IPS DF 6.9 (cell line): ENCODE measurements at regions not wholly inside any gene's neighbourhood (a gene's known extent, or its start where the extent isn't known, plus 50 kb on each side); places are given as distances from the start of the nearest gene placed in this dataset.
"Not testable (repeated sequence)": the region's sequence is repeated elsewhere in the genome, so short reads cannot be mapped to it uniquely, and the experiment has no call there.

ENCODE experiments used
- DNase-seq: peaks from one replicate; pipeline ENCODE4 v3.0.0-alpha.2; 2013; ENCODE audit warnings: low read depth, low spot score
- H3K27ac ChIP-seq: one replicate; pipeline ENCODE4 v1.5.1; 2013; ENCODE audit warnings: low read length, control low read depth
- H3K27me3 ChIP-seq: 2 replicates; pipeline ENCODE4 v1.6.1; 2013; ENCODE audit warnings: mild to moderate bottlenecking, low read length; ENCODE audit not compliant: control insufficient read depth, insufficient read depth
- H3K36me3 ChIP-seq: 2 replicates; pipeline ENCODE4 v1.6.1; 2013; ENCODE audit warnings: low read length; ENCODE audit not compliant: control insufficient read depth, insufficient read depth
- H3K4me1 ChIP-seq: 2 replicates; pipeline ENCODE4 v1.6.1; 2013; ENCODE audit warnings: low read length; ENCODE audit not compliant: control insufficient read depth, insufficient read depth
- H3K4me3 ChIP-seq: 2 replicates; pipeline ENCODE4 v1.5.1; 2013; ENCODE audit warnings: mild to moderate bottlenecking, low read length
- H3K9me3 ChIP-seq: 2 replicates; pipeline ENCODE4 v1.6.1; 2013; ENCODE audit warnings: low read length, inconsistent platforms; ENCODE audit not compliant: control insufficient read depth, insufficient read depth
- WGBS: extraction: QIAGEN DNeasy Blood & Tissue Kit; methylation state at CpG from one replicate; pipeline ENCODE4 v1.1.7; 2013; ENCODE audit warnings: mixed read lengths, missing lambda C conversion rate; ENCODE audit not compliant: insufficient read length, insufficient coverage; 5-methylcytosine and 5-hydroxymethylcytosine counted together

GRCh38 chr4:15186149-15186548 lies 183.9 kb downstream of the CPEB2 start:
- no peak overlapping the region for H3K27ac ChIP-seq
- H3K36me3 ChIP-seq: no peaks in the 10 kb centered on the region
- WGBS: no CpG with 5 or more reads among the region's 5 CpGs
- DNase-seq: no peak
- H3K4me3 ChIP-seq: no peak overlapping the region
- H3K9me3 ChIP-seq: no peaks in the 10 kb centered on the region
- H3K27me3 ChIP-seq: no peaks in the 10 kb centered on the region
- H3K4me1 ChIP-seq: no peaks in the 10 kb centered on the region; the same call in 1 of the 2 replicates

GRCh38 chr4:15186806-15187205 lies 184.5 kb downstream of the CPEB2 start:
- H3K9me3 ChIP-seq: no peaks in the 10 kb centered on the region
- H3K36me3 ChIP-seq: no peaks in the 10 kb centered on the region
- H3K4me1 ChIP-seq: no peaks in the 10 kb centered on the region; the same call in 1 of the 2 replicates
- DNase-seq: no peak
- no peak overlapping the region for H3K27ac ChIP-seq
- H3K4me3 ChIP-seq: no peak overlapping the region
- no peaks in the 10 kb centered on the region for H3K27me3 ChIP-seq

GRCh38 chr4:15188605-15189539 lies 186.6 kb downstream of the CPEB2 start:
- H3K4me1 ChIP-seq: no peaks in the 10 kb centered on the region
- no peaks in the 10 kb centered on the region for H3K27me3 ChIP-seq
- no peaks in the 10 kb centered on the region for H3K36me3 ChIP-seq
- WGBS: no CpG with 5 or more reads among the region's 3 CpGs
- H3K9me3 ChIP-seq: no peaks in the 10 kb centered on the region
- no peak overlapping the region for H3K27ac ChIP-seq
- DNase-seq: no peak
- H3K4me3 ChIP-seq: no peak overlapping the region

GRCh38 chr4:15194520-15194919 lies 192.2 kb downstream of the CPEB2 start:
- Histone ChIP-seq H3K36me3 (no peaks in the 10 kb centered on the region), H3K4me3 (no peak overlapping the region), H3K9me3 (no peaks in the 10 kb centered on the region), H3K27ac (no peak overlapping the region), H3K4me1 (peaks cover 6% of the 10 kb centered on the region), H3K27me3 (no peaks in the 10 kb centered on the region)
- no CpG with 5 or more reads among the region's 2 CpGs for WGBS
- no peak for DNase-seq

- Histone ChIP-seq H3K36me3 (no peaks in the 10 kb centered on the region), H3K4me1 (peaks cover 6% of the 10 kb centered on the region), H3K9me3 (no peaks in the 10 kb centered on the region), H3K4me3 (no peak overlapping the region), H3K27me3 (no peaks in the 10 kb centered on the region), H3K27ac (no peak overlapping the region)
- no CpG with 5 or more reads among the region's 4 CpGs for WGBS
- no peak for DNase-seq
Observed at GRCh38 chr4:15197005-15197404, 194.7 kb downstream of the CPEB2 start.

GRCh38 chr4:15198070-15198727 lies 195.9 kb downstream of the CPEB2 start:
- no peaks in the 10 kb centered on the region for H3K27me3 ChIP-seq
- DNase-seq: no peak
- H3K9me3 ChIP-seq: no peaks in the 10 kb centered on the region
- WGBS: no CpG with 5 or more reads among the region's 11 CpGs
- H3K36me3 ChIP-seq: no peaks in the 10 kb centered on the region
- no peak overlapping the region for H3K4me3 ChIP-seq
- H3K4me1 ChIP-seq: peaks cover 6% of the 10 kb centered on the region
- no peak overlapping the region for H3K27ac ChIP-seq

- DNase-seq: no peak
- Histone ChIP-seq H3K27me3 (no peaks in the 10 kb centered on the region), H3K27ac (no peak overlapping the region), H3K4me3 (no peak overlapping the region), H3K9me3 (no peaks in the 10 kb centered on the region; the same call in 1 of the 2 replicates), H3K4me1 (peaks cover 6% of the 10 kb centered on the region), H3K36me3 (no peaks in the 10 kb centered on the region)
- WGBS: no CpG with 5 or more reads among the region's 1 CpG
Observed at GRCh38 chr4:15201782-15202181, 199.5 kb downstream of the CPEB2 start.

- Histone ChIP-seq H3K27me3 (no peaks in the 10 kb centered on the region), H3K27ac (no peak overlapping the region), H3K4me3 (no peak overlapping the region), H3K4me1 (peaks cover 4% of the 10 kb centered on the region), H3K9me3 (no peaks in the 10 kb centered on the region; the same call in 1 of the 2 replicates), H3K36me3 (no peaks in the 10 kb centered on the region)
- WGBS: no CpG with 5 or more reads among the region's 2 CpGs
- no peak for DNase-seq
Observed at GRCh38 chr4:15202481-15202880, 200.2 kb downstream of the CPEB2 start.

- H3K27ac ChIP-seq, H3K9me3 ChIP-seq, H3K27me3 ChIP-seq, H3K4me3 ChIP-seq, DNase-seq, H3K36me3 ChIP-seq, H3K4me1 ChIP-seq: not testable (repeated sequence)
- no CpG with 5 or more reads among the region's 3 CpGs for WGBS
Observed at GRCh38 chr4:15206526-15206925, 204.2 kb downstream of the CPEB2 start.

GRCh38 chr4:15213302-15213970 lies 211.2 kb downstream of the CPEB2 start:
- H3K27ac ChIP-seq: no peak overlapping the region
- WGBS: no CpG with 5 or more reads among the region's 6 CpGs
- DNase-seq: no peak

More at GRCh38 chr4:15213302-15213970, 211.2 kb downstream of the CPEB2 start:
- Histone ChIP-seq H3K9me3 (no peaks in the 10 kb centered on the region), H3K36me3 (0 out of 2 replicates have a peak, but pooled peaks cover 2% of the 10 kb centered on the region), H3K4me3 (no peak overlapping the region), H3K4me1 (no peaks in the 10 kb centered on the region), H3K27me3 (no peaks in the 10 kb centered on the region)
